ENCODE measurements at regions not wholly inside any gene's neighbourhood (a gene's known extent, or its start where the extent isn't known, plus 50 kb on each side); places are given as distances from the start of the nearest gene placed in this dataset.
"Not testable (repeated sequence)": the region's sequence is repeated elsewhere in the genome, so short reads cannot be mapped to it uniquely, and the experiment has no call there.

DNA sequence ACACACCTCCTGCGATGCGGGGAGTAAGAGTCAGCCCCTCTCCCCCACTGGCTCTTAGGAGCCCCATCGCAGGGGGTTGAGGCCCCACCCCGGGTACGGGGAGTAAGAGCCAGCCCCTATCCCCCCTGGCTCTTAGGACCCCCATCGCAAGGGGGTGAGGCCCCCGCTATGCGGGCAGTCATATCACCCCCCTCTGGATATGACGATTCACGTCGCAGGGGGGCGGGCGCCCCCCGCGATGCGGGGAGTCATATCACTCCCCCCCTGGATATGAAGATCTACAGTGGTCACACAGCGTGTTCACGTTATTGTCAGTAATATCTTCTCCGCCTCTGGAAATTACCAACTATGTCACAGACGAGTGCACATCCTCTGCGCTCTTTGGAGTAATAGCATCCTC lies 61.1 kb downstream of the DEFB131A start:
- H3K36me3 ChIP-seq (ENCODE audit: insufficient read depth, low read length); H3K27ac ChIP-seq (ENCODE audit: low read depth, low read length); H3K4me1 ChIP-seq (ENCODE audit: insufficient read depth, low read length); H3K4me3 ChIP-seq (ENCODE audit: low read depth in 1 of 2, low read length in 2 of 2); H3K9me3 ChIP-seq (ENCODE audit: low read length); H3K9ac ChIP-seq (ENCODE audit: low read length); H3K27me3 ChIP-seq (ENCODE audit: control insufficient read depth in 1 of 2, insufficient read depth in 2 of 2, low read length in 2 of 2): not testable (repeated sequence)

DNA sequence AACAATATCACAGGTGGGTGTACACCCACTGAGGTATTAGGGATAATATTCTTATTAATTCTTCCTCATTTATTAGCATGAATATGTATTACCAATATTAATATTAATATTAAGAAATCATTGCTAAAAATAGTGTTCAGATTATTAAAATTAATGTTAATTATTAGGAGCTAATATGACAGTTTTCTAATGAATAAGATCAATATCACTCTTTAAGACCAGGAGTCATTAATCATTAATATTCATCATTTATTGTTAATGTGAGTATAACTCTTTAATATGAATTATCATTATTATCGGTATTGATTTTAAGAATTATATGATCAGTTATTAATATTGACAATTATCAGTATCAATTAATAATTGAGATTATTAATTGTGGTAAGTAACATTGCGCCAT lies 62.5 kb downstream of the DEFB131A start:
- H3K27ac ChIP-seq (ENCODE audit: low read depth, low read length); H3K4me1 ChIP-seq (ENCODE audit: insufficient read depth, low read length); H3K27me3 ChIP-seq (ENCODE audit: control insufficient read depth in 1 of 2, insufficient read depth in 2 of 2, low read length in 2 of 2); H3K9me3 ChIP-seq (ENCODE audit: low read length); H3K9ac ChIP-seq (ENCODE audit: low read length); H3K36me3 ChIP-seq (ENCODE audit: insufficient read depth, low read length); H3K4me3 ChIP-seq (ENCODE audit: low read depth in 1 of 2, low read length in 2 of 2): not testable (repeated sequence)

DNA sequence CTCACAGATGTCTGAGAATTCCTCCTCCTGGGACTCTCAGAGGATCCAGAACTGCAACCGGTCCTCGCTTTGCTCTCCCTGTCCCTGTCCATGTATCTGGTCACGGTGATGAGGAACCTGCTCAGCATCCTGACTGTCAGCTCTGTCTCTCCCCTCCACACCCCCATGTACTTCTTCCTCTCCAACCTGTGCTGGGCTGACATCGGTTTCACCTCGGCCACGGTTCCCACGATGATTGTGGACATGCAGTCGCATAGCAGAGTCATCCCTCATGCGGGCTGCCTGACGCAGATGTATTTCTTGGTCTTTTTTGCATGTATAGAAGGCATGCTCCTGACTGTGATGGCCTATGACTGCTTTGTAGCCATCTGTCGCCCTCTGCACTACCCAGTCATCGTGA lies 68.7 kb downstream of the DEFB131A start:
- not testable (repeated sequence) for H3K9me3 ChIP-seq (ENCODE audit: low read length); H3K27me3 ChIP-seq (ENCODE audit: control insufficient read depth in 1 of 2, insufficient read depth in 2 of 2, low read length in 2 of 2); H3K36me3 ChIP-seq (ENCODE audit: insufficient read depth, low read length); H3K4me3 ChIP-seq (ENCODE audit: low read depth in 1 of 2, low read length in 2 of 2); H3K4me1 ChIP-seq (ENCODE audit: insufficient read depth, low read length); H3K27ac ChIP-seq (ENCODE audit: low read depth, low read length); H3K9ac ChIP-seq (ENCODE audit: low read length)

DNA sequence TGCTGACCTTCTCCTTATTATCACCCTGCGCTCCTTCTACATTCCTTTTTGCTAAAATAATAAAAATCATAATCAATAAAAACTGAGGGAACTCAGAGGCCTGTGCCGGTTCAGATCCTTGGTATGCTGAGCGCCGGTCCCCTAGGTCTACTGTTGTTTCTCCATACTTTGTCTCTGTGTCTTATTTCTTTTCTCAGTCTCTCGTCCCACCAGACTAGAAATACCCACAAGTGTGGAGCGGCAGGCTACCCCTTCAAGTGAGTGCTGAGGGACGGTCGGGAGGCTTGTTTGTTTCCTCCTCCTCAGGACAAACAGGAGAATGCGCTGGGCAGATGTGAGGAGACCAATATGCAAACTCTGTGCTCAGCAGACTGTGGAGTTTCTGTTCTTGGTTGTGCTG lies 75.4 kb downstream of the DEFB131A start:
- not testable (repeated sequence) for H3K9me3 ChIP-seq (ENCODE audit: low read length); H3K27ac ChIP-seq (ENCODE audit: low read depth, low read length); H3K9ac ChIP-seq (ENCODE audit: low read length); H3K4me3 ChIP-seq (ENCODE audit: low read depth in 1 of 2, low read length in 2 of 2); H3K4me1 ChIP-seq (ENCODE audit: insufficient read depth, low read length); H3K27me3 ChIP-seq (ENCODE audit: control insufficient read depth in 1 of 2, insufficient read depth in 2 of 2, low read length in 2 of 2); H3K36me3 ChIP-seq (ENCODE audit: insufficient read depth, low read length)

DNA sequence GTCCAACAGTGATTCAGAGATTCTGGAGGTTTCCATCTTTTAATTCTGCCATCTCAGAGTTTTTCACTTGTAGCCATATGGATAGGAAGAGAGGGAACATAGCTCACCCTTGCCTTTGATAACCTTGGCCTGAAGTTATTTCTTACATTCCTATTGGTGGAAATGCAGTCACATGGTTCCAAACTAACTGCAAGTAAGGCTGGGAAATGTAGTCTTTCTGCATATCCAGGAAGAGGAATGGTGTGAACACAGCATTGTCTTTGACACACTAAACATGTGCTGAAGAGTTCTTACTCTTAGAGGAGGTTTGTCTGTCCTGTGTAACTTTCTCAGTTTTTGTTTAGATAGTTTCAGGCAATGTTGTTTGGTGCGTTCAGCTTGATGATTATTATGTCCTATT lies 78.7 kb downstream of the DEFB131A start:
- not testable (repeated sequence) for H3K36me3 ChIP-seq (ENCODE audit: insufficient read depth, low read length); H3K27me3 ChIP-seq (ENCODE audit: control insufficient read depth in 1 of 2, insufficient read depth in 2 of 2, low read length in 2 of 2); H3K9ac ChIP-seq (ENCODE audit: low read length); H3K9me3 ChIP-seq (ENCODE audit: low read length); H3K27ac ChIP-seq (ENCODE audit: low read depth, low read length); H3K4me1 ChIP-seq (ENCODE audit: insufficient read depth, low read length); H3K4me3 ChIP-seq (ENCODE audit: low read depth in 1 of 2, low read length in 2 of 2)

DNA sequence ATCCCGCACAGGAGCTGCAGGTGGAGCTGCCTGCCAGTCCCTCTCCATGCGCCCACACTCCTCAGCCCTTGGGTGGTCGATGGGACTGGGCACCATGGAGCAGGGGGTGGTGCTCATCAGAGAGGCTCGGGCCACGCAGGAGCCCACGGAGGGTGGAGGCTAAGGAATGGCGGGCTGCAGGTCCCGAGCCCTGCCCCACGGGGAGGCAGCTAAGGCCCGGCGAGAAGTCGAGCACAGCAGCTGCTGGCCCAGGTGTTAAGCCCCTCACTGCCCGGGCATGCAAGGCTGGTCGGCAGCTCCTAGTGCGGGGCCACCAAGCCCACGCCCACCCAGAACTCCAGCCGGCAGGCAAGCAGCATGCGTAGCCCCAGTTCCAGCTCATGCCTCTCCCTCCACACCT lies 80.2 kb downstream of the DEFB131A start:
- not testable (repeated sequence) for H3K9me3 ChIP-seq (ENCODE audit: low read length); H3K27me3 ChIP-seq (ENCODE audit: control insufficient read depth in 1 of 2, insufficient read depth in 2 of 2, low read length in 2 of 2); H3K4me3 ChIP-seq (ENCODE audit: low read depth in 1 of 2, low read length in 2 of 2); H3K9ac ChIP-seq (ENCODE audit: low read length); H3K27ac ChIP-seq (ENCODE audit: low read depth, low read length); H3K36me3 ChIP-seq (ENCODE audit: insufficient read depth, low read length); H3K4me1 ChIP-seq (ENCODE audit: insufficient read depth, low read length)

DNA sequence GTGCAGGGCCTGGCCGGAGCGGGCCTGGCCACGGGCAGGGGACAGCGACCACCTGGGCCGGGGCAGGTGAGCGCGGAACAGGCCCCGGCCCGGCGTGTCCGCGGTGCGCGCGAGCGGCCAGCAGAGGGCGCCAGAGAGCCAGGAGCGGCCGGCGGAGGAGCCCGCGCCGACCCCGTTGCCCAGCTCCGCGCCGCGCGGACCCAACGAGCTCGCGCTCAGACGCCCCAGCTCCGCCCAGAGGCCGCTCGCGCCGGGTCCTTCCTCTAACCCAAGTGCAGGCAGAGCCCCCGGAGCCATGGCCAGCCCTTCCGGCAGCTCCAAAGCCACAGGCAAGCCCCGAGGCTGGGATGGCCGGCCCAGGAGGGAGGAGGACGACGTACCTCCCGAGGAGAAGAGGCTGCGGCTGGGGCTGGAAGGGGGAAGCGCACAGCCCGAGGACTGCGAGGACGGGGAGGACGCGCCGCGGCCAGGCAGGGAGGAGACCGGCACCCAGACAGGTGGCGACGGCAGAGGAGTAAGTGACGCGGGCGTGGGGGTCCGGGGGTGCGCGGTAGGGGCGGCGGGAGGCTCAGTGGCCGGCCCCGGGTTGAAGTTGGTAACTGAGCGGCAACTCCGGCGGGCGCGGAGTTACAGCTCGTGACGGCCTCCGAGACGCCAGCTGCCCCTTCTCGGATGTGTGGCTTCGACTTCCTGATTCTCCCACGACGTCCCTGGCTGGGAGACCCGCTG lies 88.1 kb downstream of the DEFB131A start:
- H3K4me1 ChIP-seq (ENCODE audit: insufficient read depth, low read length); H3K9ac ChIP-seq (ENCODE audit: low read length); H3K27me3 ChIP-seq (ENCODE audit: control insufficient read depth in 1 of 2, insufficient read depth in 2 of 2, low read length in 2 of 2); H3K36me3 ChIP-seq (ENCODE audit: insufficient read depth, low read length); H3K27ac ChIP-seq (ENCODE audit: low read depth, low read length); H3K9me3 ChIP-seq (ENCODE audit: low read length): not testable (repeated sequence)
- H3K4me3 ChIP-seq (ENCODE audit: low read depth in 1 of 2, low read length in 2 of 2): peak overlapping the region in 1 of 2 donors; percentile 76

DNA sequence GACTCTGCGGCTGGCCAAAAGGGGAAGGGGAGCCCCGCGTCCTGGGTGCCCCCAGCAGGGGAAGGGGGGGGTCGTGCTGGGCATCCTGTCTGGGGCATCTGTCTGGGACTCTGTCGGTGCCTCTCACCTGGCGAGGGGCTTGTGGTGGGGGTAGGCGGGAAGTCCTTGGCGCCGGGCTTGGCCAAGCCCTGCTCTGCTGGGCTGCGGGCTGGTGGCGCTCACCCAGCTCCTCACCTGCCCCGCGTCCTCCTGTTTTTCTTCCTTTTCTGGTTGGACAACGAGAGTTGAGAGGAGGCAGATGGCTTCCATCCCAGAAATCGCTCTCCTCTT lies 88.6 kb downstream of the DEFB131A start:
- H3K27me3 ChIP-seq (ENCODE audit: control insufficient read depth in 1 of 2, insufficient read depth in 2 of 2, low read length in 2 of 2); H3K4me1 ChIP-seq (ENCODE audit: insufficient read depth, low read length); H3K36me3 ChIP-seq (ENCODE audit: insufficient read depth, low read length); H3K9me3 ChIP-seq (ENCODE audit: low read length); H3K27ac ChIP-seq (ENCODE audit: low read depth, low read length); H3K9ac ChIP-seq (ENCODE audit: low read length): not testable (repeated sequence)
- H3K4me3 ChIP-seq (ENCODE audit: low read depth in 1 of 2, low read length in 2 of 2): peak overlapping the region in 1 of 2 donors; percentile 76

DNA sequence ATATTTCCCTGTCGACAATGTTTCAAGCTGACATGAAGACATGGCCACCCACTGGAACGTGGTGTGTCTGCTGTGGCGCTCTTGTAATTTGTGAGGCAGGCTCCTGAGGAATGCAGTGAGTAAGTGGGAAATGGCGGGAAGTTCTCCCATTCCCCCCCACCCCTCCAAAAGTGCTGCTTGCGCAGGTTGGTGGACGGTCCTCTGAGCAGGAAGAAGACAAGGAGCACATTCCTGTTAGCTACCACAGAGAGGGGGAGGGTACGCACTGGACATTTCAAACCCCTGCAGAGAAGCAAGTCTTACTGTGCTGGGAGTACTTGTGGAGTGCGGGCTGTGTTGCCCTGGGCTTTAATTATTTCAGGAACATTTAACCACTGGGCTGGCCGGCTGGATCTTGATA lies 92.9 kb downstream of the DEFB131A start:
- H3K9me3 ChIP-seq (ENCODE audit: low read length); H3K27ac ChIP-seq (ENCODE audit: low read depth, low read length); H3K9ac ChIP-seq (ENCODE audit: low read length); H3K4me1 ChIP-seq (ENCODE audit: insufficient read depth, low read length); H3K27me3 ChIP-seq (ENCODE audit: control insufficient read depth in 1 of 2, insufficient read depth in 2 of 2, low read length in 2 of 2); H3K36me3 ChIP-seq (ENCODE audit: insufficient read depth, low read length); H3K4me3 ChIP-seq (ENCODE audit: low read depth in 1 of 2, low read length in 2 of 2): not testable (repeated sequence)

DNA sequence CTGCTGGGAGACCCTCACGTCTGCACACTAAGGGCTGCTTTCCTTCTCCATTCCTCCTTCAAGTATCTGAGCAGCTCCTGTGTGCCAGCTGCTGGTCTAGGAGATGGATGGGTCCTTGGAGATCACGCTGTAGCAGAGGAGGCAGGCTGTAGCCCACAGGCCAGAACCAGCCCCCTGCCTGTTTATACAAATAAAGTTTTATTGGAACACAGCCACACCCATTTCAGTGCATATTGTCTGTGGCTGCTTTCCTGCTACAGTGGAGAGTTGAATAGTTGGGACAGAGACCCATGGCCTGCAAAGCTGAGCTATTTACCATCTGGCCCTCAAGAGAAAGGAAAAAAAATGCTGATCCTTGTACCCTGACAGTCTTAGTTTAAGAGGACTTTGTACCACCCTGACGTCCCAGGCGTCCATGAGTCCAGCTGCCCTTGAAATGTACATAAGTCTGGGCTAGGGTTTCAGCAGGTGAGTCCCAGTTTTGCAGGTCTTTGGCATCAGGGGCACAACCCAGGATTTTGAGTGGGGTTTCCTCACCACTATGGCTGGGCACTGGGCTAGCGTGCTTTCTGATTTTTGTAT lies 95.8 kb downstream of the DEFB131A start:
- H3K9me3 ChIP-seq (ENCODE audit: low read length); H3K4me1 ChIP-seq (ENCODE audit: insufficient read depth, low read length); H3K4me3 ChIP-seq (ENCODE audit: low read depth in 1 of 2, low read length in 2 of 2); H3K9ac ChIP-seq (ENCODE audit: low read length); H3K27me3 ChIP-seq (ENCODE audit: control insufficient read depth in 1 of 2, insufficient read depth in 2 of 2, low read length in 2 of 2); H3K27ac ChIP-seq (ENCODE audit: low read depth, low read length); H3K36me3 ChIP-seq (ENCODE audit: insufficient read depth, low read length): not testable (repeated sequence)

DNA sequence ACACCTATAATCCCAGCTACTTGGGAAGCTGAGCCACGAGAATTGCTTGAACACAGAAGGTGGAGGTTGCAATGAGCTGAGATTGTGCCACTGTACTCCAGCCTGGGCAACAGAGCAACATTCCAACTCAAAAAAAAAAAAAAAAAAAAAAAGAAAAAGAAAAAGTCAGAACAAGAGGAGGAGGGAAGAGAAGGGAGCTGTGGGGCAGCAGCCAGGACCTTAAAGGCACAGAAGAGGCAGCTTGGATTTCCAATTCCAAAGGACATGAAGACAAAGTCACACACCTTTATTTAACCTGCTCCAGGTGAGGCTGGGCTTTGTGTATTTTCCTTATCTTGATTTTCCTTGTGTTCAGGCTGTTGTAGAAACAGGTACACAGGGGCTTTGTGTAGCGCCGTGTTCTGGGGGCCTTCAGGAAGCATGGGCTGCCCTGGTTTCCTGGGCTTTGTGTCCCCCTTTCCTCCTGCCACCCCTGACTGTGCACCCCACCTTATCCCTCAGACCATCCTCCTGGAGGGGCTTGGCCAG lies 97.2 kb downstream of the DEFB131A start:
- H3K27me3 ChIP-seq (ENCODE audit: control insufficient read depth in 1 of 2, insufficient read depth in 2 of 2, low read length in 2 of 2); H3K9ac ChIP-seq (ENCODE audit: low read length); H3K4me1 ChIP-seq (ENCODE audit: insufficient read depth, low read length); H3K27ac ChIP-seq (ENCODE audit: low read depth, low read length); H3K36me3 ChIP-seq (ENCODE audit: insufficient read depth, low read length); H3K4me3 ChIP-seq (ENCODE audit: low read depth in 1 of 2, low read length in 2 of 2); H3K9me3 ChIP-seq (ENCODE audit: low read length): not testable (repeated sequence)

DNA sequence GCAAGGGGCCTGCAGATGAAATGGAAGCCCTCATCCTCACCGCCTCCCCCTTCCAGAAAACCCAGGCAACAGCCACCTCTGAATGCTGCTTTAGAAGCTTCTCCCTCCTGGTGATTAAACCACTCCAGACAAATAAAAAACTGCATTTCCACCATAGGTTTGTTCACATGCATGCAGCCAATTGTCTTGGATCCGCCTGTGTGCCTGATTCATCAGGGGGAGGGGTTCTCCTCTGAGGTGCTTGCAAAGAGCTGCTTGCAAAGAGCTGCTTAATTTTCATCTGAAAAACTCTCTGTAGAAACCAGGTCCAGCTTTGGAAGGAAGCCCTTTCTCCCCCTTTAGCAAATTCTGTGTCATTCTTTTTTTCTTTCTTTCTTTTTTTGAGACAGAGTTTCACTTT lies 100.6 kb downstream of the DEFB131A start:
- H3K9ac ChIP-seq (ENCODE audit: low read length); H3K36me3 ChIP-seq (ENCODE audit: insufficient read depth, low read length); H3K4me3 ChIP-seq (ENCODE audit: low read depth in 1 of 2, low read length in 2 of 2); H3K9me3 ChIP-seq (ENCODE audit: low read length); H3K4me1 ChIP-seq (ENCODE audit: insufficient read depth, low read length); H3K27me3 ChIP-seq (ENCODE audit: control insufficient read depth in 1 of 2, insufficient read depth in 2 of 2, low read length in 2 of 2); H3K27ac ChIP-seq (ENCODE audit: low read depth, low read length): not testable (repeated sequence)
